HUES6 (cell line): ENCODE measurements at regions not wholly inside any gene's neighbourhood (a gene's known extent, or its start where the extent isn't known, plus 50 kb on each side); places are given as distances from the start of the nearest gene placed in this dataset.
"Not testable (repeated sequence)": the region's sequence is repeated elsewhere in the genome, so short reads cannot be mapped to it uniquely, and the experiment has no call there.

Experiments
- H3K27ac ChIP-seq: 2 replicates; pipeline ENCODE4 v1.7.0; 2013; ENCODE audit warnings: low read depth, mild to moderate bottlenecking, low read length, inconsistent platforms
- H3K27me3 ChIP-seq: 2 replicates; pipeline ENCODE4 v1.6.1; 2013; ENCODE audit warnings: low read length; ENCODE audit not compliant: control insufficient read depth, insufficient read depth
- H3K36me3 ChIP-seq: 2 replicates; pipeline ENCODE4 v1.6.1; 2013; ENCODE audit warnings: low read length; ENCODE audit not compliant: control insufficient read depth, insufficient read depth
- H3K4me1 ChIP-seq: 2 replicates; pipeline ENCODE4 v1.6.1; 2013; ENCODE audit warnings: low read length; ENCODE audit not compliant: control insufficient read depth, insufficient read depth
- H3K4me3 ChIP-seq: 2 replicates; pipeline ENCODE4 v1.5.1; 2013; ENCODE audit warnings: low read depth, low read length
- H3K9ac ChIP-seq: one replicate; pipeline ENCODE4 v1.6.1; 2013; ENCODE audit warnings: mild to moderate bottlenecking, low read length
- H3K9me3 ChIP-seq: 2 replicates; pipeline ENCODE4 v1.6.1; 2013; ENCODE audit warnings: low read depth, low read length; ENCODE audit not compliant: control insufficient read depth, insufficient read depth

DNA sequence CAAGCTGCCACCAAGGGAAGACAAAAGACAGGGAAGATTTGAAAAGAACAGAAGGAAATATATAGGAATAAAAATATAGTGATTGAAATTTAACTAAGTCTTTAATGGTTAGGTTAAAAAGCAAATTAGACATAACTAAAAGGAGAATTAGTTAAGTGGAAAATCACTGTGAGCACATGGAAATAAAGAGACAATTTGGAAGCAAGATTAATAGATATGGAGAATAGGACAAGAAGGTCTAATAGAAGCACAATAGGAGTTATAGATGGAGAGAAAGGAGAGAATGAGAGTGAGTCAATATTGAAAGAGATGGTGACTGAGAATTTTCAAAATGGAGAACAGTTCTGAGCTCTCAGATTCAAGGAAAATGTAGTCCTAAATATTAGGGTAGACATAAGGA lies 176.9 kb downstream of the ASB1 start:
- no peak overlapping the region for H3K27ac ChIP-seq

DNA sequence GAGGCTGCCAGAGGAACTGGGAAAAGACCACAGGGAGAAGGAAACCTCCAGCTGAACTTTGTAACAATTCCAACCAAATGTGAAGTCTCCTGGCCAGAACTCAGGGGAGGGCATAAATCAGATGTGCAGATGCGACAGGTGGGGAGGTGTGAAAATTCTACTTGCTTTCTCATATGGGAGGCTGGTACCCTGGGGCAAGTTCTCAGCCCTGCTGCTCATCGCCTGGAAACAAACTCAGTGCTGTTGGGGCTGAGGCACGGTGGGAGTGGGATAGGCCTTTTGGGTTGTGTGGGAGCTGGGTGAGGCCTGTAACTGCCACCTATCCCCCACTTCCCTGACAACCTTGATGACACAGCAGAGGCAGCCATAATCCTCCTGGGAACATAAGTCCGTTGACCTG lies 179.6 kb downstream of the ASB1 start:
- Histone ChIP-seq H3K36me3 (no peaks in the 10 kb centered on the region), H3K27me3 (no peaks in the 10 kb centered on the region), H3K4me1 (no peaks in the 10 kb centered on the region), H3K27ac (no peak overlapping the region), H3K9ac (no peak overlapping the region), H3K9me3 (peaks cover 11% of the 10 kb centered on the region; the same call in 1 of the 2 replicates), H3K4me3 (no peak overlapping the region)

More for the DNA sequence above, 176.9 kb downstream of the ASB1 start:
- no peaks in the 10 kb centered on the region for H3K36me3 ChIP-seq
- no peaks in the 10 kb centered on the region for H3K4me1 ChIP-seq
- no peak overlapping the region for H3K9ac ChIP-seq
- H3K27me3 ChIP-seq = no peaks in the 10 kb centered on the region
- H3K9me3 ChIP-seq = peaks cover 8% of the 10 kb centered on the region; the same call in 1 of the 2 replicates
- no peak overlapping the region for H3K4me3 ChIP-seq

DNA sequence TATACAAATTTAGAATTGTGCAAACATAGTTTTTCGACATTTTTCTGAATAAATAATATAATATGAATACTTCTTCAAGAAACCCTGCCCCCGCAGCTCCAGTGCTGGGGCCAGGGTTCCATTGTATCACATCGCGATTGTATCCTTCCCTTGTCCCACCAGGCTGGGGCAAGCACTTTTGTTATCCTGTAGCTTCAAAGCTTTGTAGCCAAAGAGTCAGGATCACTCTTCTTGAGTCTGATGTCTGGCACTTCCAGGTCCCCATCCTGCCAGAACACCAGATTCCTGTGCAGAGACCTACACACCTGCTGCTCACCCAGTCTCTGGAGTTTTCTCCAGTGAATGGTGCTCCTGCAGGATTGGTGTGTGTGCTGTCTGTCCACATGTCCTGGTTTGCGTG lies 186.9 kb downstream of the ASB1 start:
- Histone ChIP-seq H3K36me3 (no peaks in the 10 kb centered on the region), H3K27me3 (no peaks in the 10 kb centered on the region), H3K4me3 (no peak overlapping the region), H3K9ac (no peak overlapping the region), H3K27ac (no peak overlapping the region), H3K4me1 (no peaks in the 10 kb centered on the region), H3K9me3 (0 out of 2 replicates have a peak, but pooled peaks cover 3% of the 10 kb centered on the region)

DNA sequence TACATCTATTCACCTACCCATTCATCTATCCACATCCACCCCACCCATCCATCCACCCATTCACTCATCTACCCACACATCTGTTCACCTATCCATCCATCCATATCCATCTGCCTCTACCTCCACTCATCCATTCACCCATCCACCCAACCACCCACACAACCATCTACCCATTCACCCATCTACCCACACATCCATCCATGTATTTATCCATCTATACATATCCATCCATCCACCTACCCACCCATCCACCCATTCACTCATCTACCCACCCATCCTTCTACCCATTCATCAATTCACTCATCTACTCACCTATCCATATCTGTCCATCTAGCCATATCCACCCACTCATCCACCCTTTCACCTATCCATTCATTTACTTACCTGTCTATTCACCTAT lies 187.6 kb downstream of the ASB1 start:
- Histone ChIP-seq H3K4me1 (no peaks in the 10 kb centered on the region), H3K27ac (no peak overlapping the region), H3K36me3 (no peaks in the 10 kb centered on the region), H3K27me3 (no peaks in the 10 kb centered on the region), H3K4me3 (no peak overlapping the region), H3K9me3 (0 out of 2 replicates have a peak, but pooled peaks cover 3% of the 10 kb centered on the region), H3K9ac (no peak overlapping the region)

DNA sequence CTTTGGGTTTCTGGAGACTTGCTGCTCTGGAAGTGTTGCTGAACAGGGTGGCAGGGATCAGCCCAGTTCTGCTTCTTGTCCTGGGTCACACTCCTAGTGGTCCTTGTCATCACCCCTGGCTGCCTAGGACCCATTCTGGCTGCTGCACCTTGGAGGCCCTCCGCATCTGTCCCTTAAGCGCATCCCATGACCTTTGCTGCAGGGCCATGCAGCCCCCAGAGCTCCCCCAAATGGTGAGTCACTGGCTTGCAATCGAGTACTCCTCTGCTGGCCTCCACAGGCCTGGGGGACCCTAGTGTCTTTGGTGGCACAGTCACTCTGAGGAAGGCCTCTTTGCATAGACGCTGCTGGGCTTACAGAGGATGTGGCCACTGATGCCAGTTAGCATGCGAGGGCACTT lies 188.5 kb downstream of the ASB1 start:
- H3K9me3 ChIP-seq = 0 out of 2 replicates have a peak, but pooled peaks cover 3% of the 10 kb centered on the region
- no peaks in the 10 kb centered on the region for H3K36me3 ChIP-seq
- H3K4me3 ChIP-seq = no peak overlapping the region
- no peak overlapping the region for H3K27ac ChIP-seq
- H3K27me3 ChIP-seq = no peaks in the 10 kb centered on the region
- no peaks in the 10 kb centered on the region for H3K4me1 ChIP-seq
- no peak overlapping the region for H3K9ac ChIP-seq

DNA sequence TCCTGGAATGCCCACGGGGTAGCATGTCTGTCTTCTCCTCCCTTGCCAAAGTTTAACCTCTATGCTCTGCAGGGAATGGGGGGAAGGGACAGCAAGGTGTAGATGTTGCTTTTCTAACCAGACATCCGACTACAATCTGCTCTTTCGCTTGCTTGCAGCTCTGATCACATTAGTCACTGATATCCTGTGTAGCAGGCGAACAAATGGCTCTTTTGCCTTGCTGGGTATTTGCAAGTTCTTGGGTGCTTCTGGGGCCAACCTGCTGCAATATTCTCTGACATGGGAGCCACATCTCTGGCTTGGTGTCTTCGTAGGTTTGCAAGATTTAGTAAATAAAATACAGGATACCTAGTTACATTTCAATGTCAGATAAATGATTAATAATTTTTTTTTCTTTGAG lies 190.0 kb downstream of the ASB1 start:
- Histone ChIP-seq H3K36me3 (no peaks in the 10 kb centered on the region), H3K4me3 (no peak overlapping the region), H3K4me1 (no peaks in the 10 kb centered on the region), H3K9me3 (no peaks in the 10 kb centered on the region), H3K9ac (no peak overlapping the region), H3K27ac (no peak overlapping the region), H3K27me3 (no peaks in the 10 kb centered on the region)

DNA sequence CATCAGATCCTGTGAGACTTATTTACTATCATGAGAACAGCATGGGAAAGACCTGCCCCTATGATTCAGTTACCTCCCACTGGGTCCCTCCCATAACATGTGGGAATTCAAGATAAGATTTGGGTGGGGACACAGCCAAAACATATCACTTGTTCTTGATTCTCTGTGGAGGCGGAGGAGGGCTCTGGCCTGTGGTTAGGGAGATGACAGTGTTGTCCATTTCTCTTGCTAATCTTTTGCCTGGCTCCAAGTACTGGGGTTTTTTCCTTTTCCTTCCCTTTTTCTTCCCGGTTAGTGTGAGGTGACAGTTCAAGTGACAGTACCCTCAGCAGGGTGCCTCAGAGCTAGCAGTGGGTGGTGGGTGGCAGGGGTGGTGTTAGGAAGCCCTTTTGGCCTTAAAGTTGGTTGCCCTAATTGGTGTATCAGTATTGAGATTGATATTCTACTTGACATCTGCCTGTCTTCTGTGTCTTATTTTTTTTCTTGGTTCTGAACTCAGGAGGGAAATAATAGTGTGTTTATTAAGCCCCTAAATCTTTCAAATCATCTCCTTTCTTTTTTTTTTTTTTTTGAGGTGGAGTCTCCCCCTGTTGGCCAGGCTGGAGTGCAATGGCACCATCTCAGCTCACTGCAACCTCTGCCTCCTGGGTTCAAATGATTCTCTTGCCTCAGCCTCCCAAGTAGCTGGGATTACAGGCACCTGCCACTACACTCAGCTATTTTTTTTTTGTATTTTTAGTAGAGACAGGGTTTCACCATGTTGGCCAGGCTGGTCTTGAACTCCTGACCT lies 192.0 kb downstream of the ASB1 start:
- H3K4me3 ChIP-seq, H3K36me3 ChIP-seq, H3K27me3 ChIP-seq, H3K9ac ChIP-seq, H3K4me1 ChIP-seq, H3K27ac ChIP-seq, H3K9me3 ChIP-seq: not testable (repeated sequence)

DNA sequence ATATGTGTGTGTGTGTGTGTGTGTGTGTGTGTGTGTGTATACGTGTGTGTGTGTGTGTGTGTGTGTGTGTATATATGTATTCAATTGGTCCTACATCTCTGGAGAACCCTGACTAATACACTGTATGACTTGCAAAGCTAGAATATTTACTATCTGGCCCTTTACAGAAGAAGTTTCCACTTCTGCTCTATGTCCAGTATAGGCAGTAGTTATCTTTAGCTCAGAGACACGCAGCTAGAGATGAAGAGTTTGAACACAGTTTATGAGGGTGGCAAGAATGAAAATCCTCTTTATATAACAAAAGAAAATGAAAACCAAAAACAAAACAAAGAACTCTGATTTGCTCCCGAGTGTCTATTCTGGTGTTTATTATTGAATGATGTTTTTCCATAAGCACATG lies 201.2 kb downstream of the ASB1 start:
- Histone ChIP-seq H3K4me3 (no peak overlapping the region), H3K4me1 (no peaks in the 10 kb centered on the region), H3K27me3 (no peaks in the 10 kb centered on the region), H3K36me3 (no peaks in the 10 kb centered on the region), H3K9ac (no peak overlapping the region), H3K9me3 (no peaks in the 10 kb centered on the region), H3K27ac (no peak overlapping the region)

DNA sequence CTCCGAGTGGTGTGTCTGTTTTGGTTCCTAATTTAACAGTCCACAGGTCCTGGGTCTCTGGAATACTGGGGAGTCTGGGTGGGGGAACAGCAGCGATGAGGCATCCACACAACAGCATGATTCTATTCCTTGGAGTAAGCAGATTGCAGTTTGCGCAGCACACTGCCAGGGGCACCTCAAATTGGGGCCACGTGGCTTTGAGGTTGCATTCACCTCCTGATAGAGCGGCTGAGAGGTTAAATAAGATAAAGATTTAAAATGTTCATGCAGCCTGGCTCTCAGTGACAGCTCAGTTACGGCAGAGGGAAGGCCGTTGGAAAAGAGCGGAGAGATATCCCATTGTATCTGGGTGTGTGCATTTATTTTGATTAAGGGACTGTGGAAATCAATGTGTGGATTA lies 202.3 kb downstream of the ASB1 start:
- no peak overlapping the region for H3K27ac ChIP-seq
- no peaks in the 10 kb centered on the region for H3K36me3 ChIP-seq
- H3K4me1 ChIP-seq = no peaks in the 10 kb centered on the region
- H3K9me3 ChIP-seq = no peaks in the 10 kb centered on the region
- H3K4me3 ChIP-seq = no peak overlapping the region
- no peaks in the 10 kb centered on the region for H3K27me3 ChIP-seq
- H3K9ac ChIP-seq = no peak overlapping the region

DNA sequence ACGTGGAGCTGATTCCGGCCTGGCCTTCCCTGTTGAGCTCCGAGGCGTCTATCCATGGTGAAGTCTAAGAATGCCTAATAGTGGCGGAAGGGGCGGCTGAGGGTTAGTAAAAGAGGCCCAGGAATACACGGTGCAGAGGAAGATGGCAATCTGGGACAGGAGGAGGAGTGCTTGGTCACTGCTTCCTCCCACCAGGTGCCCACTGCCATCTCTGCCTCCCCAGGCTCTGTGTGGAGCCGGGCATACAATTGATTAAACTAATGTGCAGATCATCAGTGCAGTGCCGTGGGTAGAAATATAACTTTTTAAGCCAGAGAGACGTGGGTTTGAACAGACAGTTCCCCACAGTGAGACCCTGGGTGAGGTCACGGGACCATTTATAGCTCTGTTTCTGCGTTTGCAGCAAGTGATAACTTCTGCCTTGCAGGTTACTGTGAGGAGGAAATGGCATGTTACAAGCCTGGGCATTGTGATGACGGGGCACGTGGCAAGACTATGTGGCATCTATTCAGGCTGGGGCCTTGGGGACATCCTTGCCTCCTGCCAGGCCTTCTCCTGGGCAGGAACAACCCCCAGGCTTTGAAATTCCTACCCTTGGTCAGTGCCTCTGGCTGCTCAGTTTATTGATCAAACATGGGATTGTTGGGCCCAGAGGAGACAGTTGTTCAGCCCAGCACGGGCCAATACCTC lies 204.9 kb downstream of the ASB1 start:
- Histone ChIP-seq H3K4me1 (no peaks in the 10 kb centered on the region), H3K36me3 (no peaks in the 10 kb centered on the region), H3K9me3 (no peaks in the 10 kb centered on the region), H3K4me3 (no peak overlapping the region), H3K27ac (no peak overlapping the region), H3K27me3 (no peaks in the 10 kb centered on the region), H3K9ac (no peak overlapping the region)

DNA sequence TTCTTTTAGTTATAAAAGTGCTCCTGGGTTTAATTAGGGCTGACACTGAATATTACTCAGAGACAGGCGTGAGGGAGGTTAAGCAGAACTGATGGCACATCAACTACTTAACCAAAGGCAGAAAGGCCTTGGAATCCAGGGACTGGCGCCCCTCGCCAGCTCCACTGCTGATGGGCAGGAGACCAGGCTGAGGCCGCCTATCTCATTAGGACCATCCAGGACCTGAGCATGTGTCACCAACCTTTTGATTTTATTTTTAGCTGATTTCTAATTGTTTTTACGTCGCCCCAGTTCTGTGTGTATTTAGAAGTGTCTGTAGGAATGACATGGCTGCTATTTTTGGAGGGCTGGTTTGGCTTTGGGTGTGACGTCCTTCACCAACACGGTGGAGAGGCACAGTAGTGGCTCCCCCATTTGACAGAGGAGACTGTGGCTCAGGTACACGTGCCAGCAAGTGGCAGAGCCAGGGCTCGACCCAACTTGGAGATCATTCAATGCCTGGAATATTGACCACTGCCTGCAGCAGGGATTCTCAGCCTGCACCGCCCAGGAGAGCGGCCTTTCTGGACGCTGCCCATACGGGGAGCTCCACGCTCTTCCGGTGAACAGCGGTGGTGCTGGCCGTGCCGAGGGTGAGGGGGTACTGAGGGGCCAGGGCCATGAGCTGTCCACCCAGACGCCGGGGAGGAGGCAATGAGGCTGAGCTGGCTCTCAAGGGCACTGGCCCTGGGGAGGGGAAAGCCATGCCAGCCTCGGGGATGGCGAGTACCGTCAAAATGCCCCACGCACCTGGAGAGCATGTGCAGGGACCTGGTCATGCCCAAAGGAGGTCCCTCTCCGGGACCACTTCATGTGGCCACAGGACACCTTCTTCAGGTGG lies 205.7 kb downstream of the ASB1 start:
- Histone ChIP-seq H3K27me3 (no peaks in the 10 kb centered on the region), H3K36me3 (no peaks in the 10 kb centered on the region), H3K27ac (no peak overlapping the region), H3K9ac (no peak overlapping the region), H3K4me3 (no peak overlapping the region), H3K4me1 (no peaks in the 10 kb centered on the region), H3K9me3 (no peaks in the 10 kb centered on the region)
